Endodermal cell (in vitro differentiated cells): ENCODE measurements at regions not wholly inside any gene's neighbourhood (a gene's known extent, or its start where the extent isn't known, plus 50 kb on each side); places are given as distances from the start of the nearest gene placed in this dataset.
A peak's percentile ranks its signal among the peaks of the same experiment; 100 is the strongest.

Experiments
- DNase-seq: peaks from one replicate; pipeline ENCODE4 v3.0.0-alpha.2; 2017
- H3K27ac ChIP-seq: 2 replicates; pipeline ENCODE4 v1.5.1; 2013; ENCODE audit warnings: mild to moderate bottlenecking, low read depth, low read length, moderate library complexity
- H3K27me3 ChIP-seq: 2 replicates; pipeline ENCODE4 v1.6.1; 2013; ENCODE audit warnings: mild to moderate bottlenecking, low read length, moderate library complexity; ENCODE audit not compliant: insufficient read depth, control insufficient read depth, poor library complexity, severe bottlenecking
- H3K36me3 ChIP-seq: 2 replicates; pipeline ENCODE4 v1.7.0; 2013; ENCODE audit warnings: mild to moderate bottlenecking, low read length, moderate library complexity; ENCODE audit not compliant: control insufficient read depth, insufficient read depth
- H3K4me1 ChIP-seq: one replicate; pipeline ENCODE4 v1.7.0; 2013; ENCODE audit warnings: low read length; ENCODE audit not compliant: control insufficient read depth, insufficient read depth
- H3K4me3 ChIP-seq: 2 replicates; pipeline ENCODE4 v1.5.1; 2013; ENCODE audit warnings: mild to moderate bottlenecking, low read length, moderate library complexity
- H3K9ac ChIP-seq: 2 replicates; pipeline ENCODE4 v1.6.1; 2013; ENCODE audit warnings: mild to moderate bottlenecking, low read length, moderate library complexity; ENCODE audit not compliant: poor library complexity, severe bottlenecking; ENCODE audit errors: extremely low read depth
- H3K9me3 ChIP-seq: 2 replicates; pipeline ENCODE4 v1.6.1; 2013; ENCODE audit warnings: mild to moderate bottlenecking, low read length, moderate library complexity; ENCODE audit not compliant: control insufficient read depth
- H3K27ac Mint-ChIP-seq: 2 replicates; pipeline ENCODE4 v1.8.0; 2020; ENCODE audit warnings: mixed read lengths
- H3K27me3 Mint-ChIP-seq: 2 replicates; pipeline ENCODE4 v1.8.0; 2021; ENCODE audit warnings: mild to moderate bottlenecking, mixed read lengths; ENCODE audit not compliant: insufficient read depth
- H3K36me3 Mint-ChIP-seq: 2 replicates; pipeline ENCODE4 v1.8.0; 2020; ENCODE audit warnings: low read depth, mixed read lengths
- H3K4me1 Mint-ChIP-seq: 2 replicates; pipeline ENCODE4 v1.8.0; 2020; ENCODE audit warnings: mixed read lengths
- H3K4me3 Mint-ChIP-seq: 2 replicates; pipeline ENCODE4 v1.8.0; 2020; ENCODE audit warnings: mild to moderate bottlenecking, moderate library complexity, mixed read lengths
- H3K9me3 Mint-ChIP-seq: 2 replicates; pipeline ENCODE4 v1.8.0; 2020; ENCODE audit warnings: mild to moderate bottlenecking, mixed read lengths
- WGBS, 2 experiments: methylation state at CpG; one replicate each; pipeline versions ENCODE4 v1.1.5 to v1.1.7; 2013; ENCODE audit warnings: missing lambda C conversion rate in 2 of 2, mixed read lengths in 1 of 2; ENCODE audit not compliant: insufficient coverage in 1 of 2, insufficient read length in 1 of 2; 5-methylcytosine and 5-hydroxymethylcytosine counted together
- TF ChIP-seq, protein P1 (sequence below): fragments of 200-600 bp; sonication (generic); conservative IDR thresholded peaks from 2 replicates; pipeline ENCODE4 v1.5.0; 2021; ENCODE audit warnings: antibody characterized with exemption, mild to moderate bottlenecking

- Histone ChIP-seq H3K9ac (no peak overlapping the region), H3K27ac (no peak overlapping the region), H3K4me1 (no peaks in the 10 kb centered on the region), H3K4me3 (no peak overlapping the region), H3K9me3 (no peaks in the 10 kb centered on the region), H3K36me3 (no peaks in the 10 kb centered on the region), H3K27me3 (no peaks in the 10 kb centered on the region)
- Mint-ChIP-seq H3K4me1 (peaks cover 1% of the 10 kb centered on the region), H3K9me3 (no peaks in the 10 kb centered on the region), H3K4me3 (no peak overlapping the region), H3K27me3 (no peaks in the 10 kb centered on the region), H3K27ac (no peak overlapping the region), H3K36me3 (no peaks in the 10 kb centered on the region)
- no peak for DNase-seq
- TF ChIP-seq, protein P1, sequence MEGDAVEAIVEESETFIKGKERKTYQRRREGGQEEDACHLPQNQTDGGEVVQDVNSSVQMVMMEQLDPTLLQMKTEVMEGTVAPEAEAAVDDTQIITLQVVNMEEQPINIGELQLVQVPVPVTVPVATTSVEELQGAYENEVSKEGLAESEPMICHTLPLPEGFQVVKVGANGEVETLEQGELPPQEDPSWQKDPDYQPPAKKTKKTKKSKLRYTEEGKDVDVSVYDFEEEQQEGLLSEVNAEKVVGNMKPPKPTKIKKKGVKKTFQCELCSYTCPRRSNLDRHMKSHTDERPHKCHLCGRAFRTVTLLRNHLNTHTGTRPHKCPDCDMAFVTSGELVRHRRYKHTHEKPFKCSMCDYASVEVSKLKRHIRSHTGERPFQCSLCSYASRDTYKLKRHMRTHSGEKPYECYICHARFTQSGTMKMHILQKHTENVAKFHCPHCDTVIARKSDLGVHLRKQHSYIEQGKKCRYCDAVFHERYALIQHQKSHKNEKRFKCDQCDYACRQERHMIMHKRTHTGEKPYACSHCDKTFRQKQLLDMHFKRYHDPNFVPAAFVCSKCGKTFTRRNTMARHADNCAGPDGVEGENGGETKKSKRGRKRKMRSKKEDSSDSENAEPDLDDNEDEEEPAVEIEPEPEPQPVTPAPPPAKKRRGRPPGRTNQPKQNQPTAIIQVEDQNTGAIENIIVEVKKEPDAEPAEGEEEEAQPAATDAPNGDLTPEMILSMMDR = no peak
- WGBS, 2 experiments = 93 to 100% methylated on average over 2 to 3 of the region's 3 CpGs
Observed at GRCh38 chr18:33928231-33928630, 296.5 kb downstream of the NOL4 start.

- Mint-ChIP-seq H3K27ac (no peak overlapping the region), H3K27me3 (no peaks in the 10 kb centered on the region), H3K36me3 (no peaks in the 10 kb centered on the region)
Observed at GRCh38 chr18:33924576-33924975, 300.1 kb downstream of the NOL4 start.

DNA sequence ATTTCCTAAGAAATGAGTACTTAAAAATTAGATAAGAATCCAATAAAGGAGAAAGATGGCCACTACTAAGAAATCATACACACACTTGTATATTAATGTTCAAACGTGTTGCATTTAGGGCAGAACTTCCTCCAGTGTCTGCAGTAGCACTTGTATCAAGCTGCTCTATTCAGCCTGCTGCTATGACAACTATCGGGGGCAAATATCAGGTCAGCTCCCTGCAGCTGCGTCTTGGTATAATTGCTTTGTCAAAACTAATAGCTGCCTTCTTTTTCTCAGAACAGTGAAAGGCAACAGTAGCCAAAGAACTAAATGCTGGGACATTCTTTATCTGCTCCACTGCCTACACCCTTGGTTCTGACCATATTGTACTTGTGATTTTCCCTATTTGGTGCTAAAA, 300.7 kb downstream of the NOL4 start:
- Mint-ChIP-seq H3K9me3 (no peaks in the 10 kb centered on the region), H3K36me3 (no peaks in the 10 kb centered on the region), H3K27ac (no peak overlapping the region), H3K4me3 (no peak overlapping the region), H3K4me1 (peaks cover 1% of the 10 kb centered on the region), H3K27me3 (no peaks in the 10 kb centered on the region)
- H3K4me1 ChIP-seq = no peaks in the 10 kb centered on the region
- no peaks in the 10 kb centered on the region for H3K9me3 ChIP-seq
- no peak overlapping the region for H3K4me3 ChIP-seq
- WGBS, 2 experiments = 71 to 83% methylated on average over 3 of the region's 3 CpGs
- no peak overlapping the region for H3K9ac ChIP-seq
- no peaks in the 10 kb centered on the region for H3K27me3 ChIP-seq
- H3K36me3 ChIP-seq = no peaks in the 10 kb centered on the region
- TF ChIP-seq, protein P1 = no peak
- H3K27ac ChIP-seq = peak overlapping the region; percentile 96
- no peak for DNase-seq

More at GRCh38 chr18:33924576-33924975, 300.1 kb downstream of the NOL4 start:
- 97 to 100% methylated on average over 2 of the region's 3 CpGs for WGBS, 2 experiments
- no peak for DNase-seq
- Histone ChIP-seq H3K4me3 (no peak overlapping the region), H3K27me3 (no peaks in the 10 kb centered on the region), H3K36me3 (no peaks in the 10 kb centered on the region), H3K4me1 (no peaks in the 10 kb centered on the region), H3K27ac (peak overlapping the region; percentile 96), H3K9ac (no peak overlapping the region), H3K9me3 (no peaks in the 10 kb centered on the region)
- TF ChIP-seq, protein P1 = no peak
- H3K4me1 Mint-ChIP-seq = peaks cover 1% of the 10 kb centered on the region
- H3K9me3 Mint-ChIP-seq = no peaks in the 10 kb centered on the region
- H3K4me3 Mint-ChIP-seq = no peak overlapping the region
